Lower leg skin (tissue), 4 donors: ENCODE measurements at regions not wholly inside any gene's neighbourhood (a gene's known extent, or its start where the extent isn't known, plus 50 kb on each side); places are given as distances from the start of the nearest gene placed in this dataset.
"Not testable (repeated sequence)": the region's sequence is repeated elsewhere in the genome, so short reads cannot be mapped to it uniquely, and the experiment has no call there.

ENCODE experiments used
- DNase-seq, 2 donors: peaks; one replicate each; pipeline ENCODE4 v3.0.0-alpha.2; 2019; ENCODE audit warnings: low spot score in 2 of 2
- H3K4me3 ChIP-seq: fragments of 200-600 bp; sonication (generic); 2 replicates; pipeline ENCODE4 v1.5.1; 2017; ENCODE audit warnings: mild to moderate bottlenecking, low read depth; ENCODE audit not compliant: poor library complexity, severe bottlenecking
- POLR2A ChIP-seq, 2 donors: fragments of 450-650 bp; IDR thresholded peaks; one replicate each; pipeline ENCODE4 v1.6.1; 2016 to 2017; ENCODE audit warnings: antibody characterized with exemption in 2 of 2, mild to moderate bottlenecking in 1 of 2, moderate library complexity in 1 of 2
- WGBS, 2 donors: methylation state at CpG; one replicate each; pipeline ENCODE4 v1.1.5; 2018; 5-methylcytosine and 5-hydroxymethylcytosine counted together
- intact Hi-C: fragments of 100-400 bp; cut with DNase I; formaldehyde crosslinking; loops from one replicate; pipeline ENCODE4 v1.15.0; 2023; ENCODE audit warnings: low total_unique reads
- TF ChIP-seq, protein P1 (sequence below), 3 donors: fragments of 450-650 bp; IDR thresholded peaks; one replicate each; pipeline ENCODE4 v1.5.1; 2016; ENCODE audit warnings: antibody characterized with exemption in 3 of 3, mild to moderate bottlenecking in 3 of 3, moderate library complexity in 2 of 3

DNA sequence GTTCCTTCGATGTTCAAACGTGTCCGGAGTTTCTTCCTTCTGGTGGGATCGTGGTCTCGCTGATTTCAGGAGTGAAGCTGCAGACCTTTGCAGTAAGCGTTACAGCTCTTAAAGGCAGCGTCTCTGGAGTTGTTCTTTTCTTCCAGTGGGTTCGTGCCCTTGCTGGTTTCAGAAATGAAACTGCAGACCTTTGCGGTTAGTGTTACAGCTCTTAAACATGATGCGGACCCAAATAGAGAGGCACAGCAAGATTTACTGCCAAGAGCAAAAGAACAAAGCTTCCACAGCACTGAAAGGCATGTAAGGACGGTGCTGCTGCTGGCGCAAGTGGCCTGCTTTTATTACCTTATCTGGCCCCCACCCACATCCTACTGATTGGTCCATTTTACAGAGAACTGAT is 931.4 kb downstream of the IPMK start:
- intact Hi-C loops = no loop called here
- 80 to 86% methylated on average over 12 of the region's 12 CpGs for WGBS, 2 donors
- no peak overlapping the region for H3K4me3 ChIP-seq
- no peak for DNase-seq
- no peak for TF ChIP-seq POLR2A (IDR thresholded peaks at IDR 0.05)
- TF ChIP-seq, protein P1, sequence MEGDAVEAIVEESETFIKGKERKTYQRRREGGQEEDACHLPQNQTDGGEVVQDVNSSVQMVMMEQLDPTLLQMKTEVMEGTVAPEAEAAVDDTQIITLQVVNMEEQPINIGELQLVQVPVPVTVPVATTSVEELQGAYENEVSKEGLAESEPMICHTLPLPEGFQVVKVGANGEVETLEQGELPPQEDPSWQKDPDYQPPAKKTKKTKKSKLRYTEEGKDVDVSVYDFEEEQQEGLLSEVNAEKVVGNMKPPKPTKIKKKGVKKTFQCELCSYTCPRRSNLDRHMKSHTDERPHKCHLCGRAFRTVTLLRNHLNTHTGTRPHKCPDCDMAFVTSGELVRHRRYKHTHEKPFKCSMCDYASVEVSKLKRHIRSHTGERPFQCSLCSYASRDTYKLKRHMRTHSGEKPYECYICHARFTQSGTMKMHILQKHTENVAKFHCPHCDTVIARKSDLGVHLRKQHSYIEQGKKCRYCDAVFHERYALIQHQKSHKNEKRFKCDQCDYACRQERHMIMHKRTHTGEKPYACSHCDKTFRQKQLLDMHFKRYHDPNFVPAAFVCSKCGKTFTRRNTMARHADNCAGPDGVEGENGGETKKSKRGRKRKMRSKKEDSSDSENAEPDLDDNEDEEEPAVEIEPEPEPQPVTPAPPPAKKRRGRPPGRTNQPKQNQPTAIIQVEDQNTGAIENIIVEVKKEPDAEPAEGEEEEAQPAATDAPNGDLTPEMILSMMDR (IDR thresholded peaks at IDR 0.05) = no peak

DNA sequence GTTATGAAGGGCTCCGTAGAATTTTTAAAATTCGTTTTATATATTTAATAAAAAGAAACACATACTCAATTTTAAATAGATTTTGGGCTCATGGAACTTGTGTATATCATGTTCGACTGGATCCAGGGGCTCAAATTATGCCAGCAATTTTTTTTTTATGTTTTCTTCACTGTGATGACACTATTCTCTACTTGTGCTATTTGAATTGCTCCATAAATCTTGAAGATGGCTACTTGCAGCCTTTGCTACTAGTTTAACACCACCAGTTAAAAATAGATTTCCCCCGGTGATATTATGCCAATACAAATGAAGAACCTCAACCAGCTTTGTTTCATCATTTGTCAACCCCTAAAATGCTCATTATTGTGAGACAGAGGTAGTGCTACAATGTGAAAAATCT is 933.2 kb downstream of the IPMK start:
- no peak for DNase-seq
- no peak for TF ChIP-seq POLR2A (IDR thresholded peaks at IDR 0.05)
- TF ChIP-seq, protein P1 (IDR thresholded peaks at IDR 0.05) = no peak
- H3K4me3 ChIP-seq = no peak overlapping the region
- 65 to 75% methylated on average over 4 of the region's 4 CpGs for WGBS, 2 donors
- intact Hi-C loops = no loop called here

DNA sequence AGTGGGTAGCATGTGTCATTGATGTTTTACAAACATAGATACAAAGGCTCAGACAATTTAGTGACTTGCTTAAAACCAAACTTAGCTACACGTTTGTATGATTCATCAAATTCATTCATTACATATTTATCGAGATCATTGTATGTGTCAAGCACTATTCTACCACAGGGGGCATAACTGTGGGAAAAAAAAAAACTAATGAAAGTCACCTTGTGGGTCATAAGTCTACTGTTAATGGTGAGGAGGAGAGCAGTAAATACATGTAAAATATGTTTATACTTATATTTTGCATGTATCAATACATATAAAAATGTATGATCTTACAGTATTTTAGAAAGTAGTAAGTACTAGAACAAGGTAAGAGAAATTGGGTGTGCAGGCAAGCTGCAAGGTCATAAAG is 933.8 kb downstream of the IPMK start:
- TF ChIP-seq POLR2A (IDR thresholded peaks at IDR 0.05) = no peak
- TF ChIP-seq, protein P1 (IDR thresholded peaks at IDR 0.05) = no peak
- 62 to 68% methylated on average over 2 of the region's 2 CpGs for WGBS, 2 donors
- DNase-seq = no peak
- intact Hi-C loops = no loop called here
- no peak overlapping the region for H3K4me3 ChIP-seq

DNA sequence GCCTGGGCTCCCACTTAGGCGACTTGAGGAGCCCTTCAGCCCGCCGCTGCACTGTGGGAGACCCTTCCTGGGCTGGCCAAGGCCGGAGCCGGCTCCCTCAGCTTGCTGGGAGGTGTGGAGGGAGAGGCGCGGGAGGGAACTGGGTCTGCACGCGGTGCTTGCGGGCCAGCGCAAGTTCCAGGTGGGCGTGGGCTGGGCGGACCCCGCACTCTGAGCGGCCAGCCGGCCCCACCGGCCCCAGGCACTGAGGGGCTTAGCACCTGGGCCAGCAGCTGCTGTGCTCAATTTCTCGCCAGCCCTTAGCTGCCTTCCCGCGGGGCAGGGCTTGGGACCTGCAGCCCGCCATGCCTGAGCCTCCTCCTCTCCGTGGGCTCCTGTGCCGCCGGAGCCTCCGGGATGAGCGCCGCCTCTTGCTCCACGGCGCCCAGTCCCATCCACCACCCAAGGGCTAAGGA is 946.3 kb downstream of the IPMK start:
- H3K4me3 ChIP-seq, intact Hi-C loops, DNase-seq: not testable (repeated sequence)
- WGBS, 2 donors = 88 to 94% methylated on average over 9 to 29 of the region's 29 CpGs

DNA sequence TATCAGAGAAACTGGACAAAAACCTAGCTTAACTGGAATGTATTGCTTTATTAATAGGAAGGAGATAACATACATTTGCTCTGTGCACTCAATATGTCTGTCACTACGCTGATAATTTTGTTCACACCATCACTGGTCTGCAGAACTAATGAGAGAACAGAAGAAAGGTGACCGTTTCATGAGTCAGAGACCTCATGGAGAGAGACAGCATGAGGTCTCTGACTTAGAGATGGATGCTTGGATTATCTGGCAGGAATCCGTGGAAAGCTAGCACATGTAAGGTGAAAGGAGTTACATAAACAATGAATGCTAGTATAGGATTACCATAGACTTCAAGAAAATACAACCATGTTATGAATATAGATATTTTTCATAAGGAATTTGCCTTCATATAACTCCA is 947.3 kb downstream of the IPMK start:
- WGBS, 2 donors = 81 to 88% methylated on average over 3 of the region's 3 CpGs
- DNase-seq = no peak
- intact Hi-C loops = no loop called here
- no peak for TF ChIP-seq POLR2A (IDR thresholded peaks at IDR 0.05)
- TF ChIP-seq, protein P1 (IDR thresholded peaks at IDR 0.05) = no peak
- H3K4me3 ChIP-seq = no peak overlapping the region

DNA sequence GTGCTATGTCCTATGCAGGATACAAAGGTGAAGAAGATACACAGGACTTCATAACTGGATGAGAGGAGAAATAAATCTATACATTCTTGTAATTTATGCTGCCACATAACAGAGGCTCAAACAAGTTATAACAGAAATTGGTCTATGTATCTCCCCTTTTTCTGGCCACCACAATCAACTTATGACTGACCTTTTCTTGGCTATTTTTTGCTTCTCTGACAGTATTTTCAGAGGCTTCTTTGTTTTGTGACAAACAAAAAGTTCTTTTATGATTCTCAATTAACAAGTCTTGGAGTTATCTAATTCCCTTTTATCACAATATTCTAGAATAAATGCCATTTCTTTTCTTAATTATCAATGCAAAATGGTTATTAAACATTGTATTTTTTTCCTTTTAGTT is 953.0 kb upstream of the ZWINT start:
- TF ChIP-seq, protein P1 (IDR thresholded peaks at IDR 0.05) = no peak
- TF ChIP-seq POLR2A (IDR thresholded peaks at IDR 0.05) = no peak
- intact Hi-C loops = no loop called here
- no peak for DNase-seq
- H3K4me3 ChIP-seq = no peak overlapping the region
